ENCODE measurements at regions not wholly inside any gene's neighbourhood (a gene's known extent, or its start where the extent isn't known, plus 50 kb on each side); places are given as distances from the start of the nearest gene placed in this dataset.
"Not testable (repeated sequence)": the region's sequence is repeated elsewhere in the genome, so short reads cannot be mapped to it uniquely, and the experiment has no call there.

- TF ChIP-seq POLR2A (IDR thresholded peaks at IDR 0.05) (no peak), CTCF (IDR thresholded peaks at IDR 0.05) (no peak), POLR2AphosphoS5 (IDR thresholded peaks at IDR 0.05) (no peak), EP300 (IDR thresholded peaks at IDR 0.05) (no peak)
- H3K4me3 ChIP-seq, result no peak overlapping the region
- no peaks in the 10 kb centered on the region for H3K36me3 ChIP-seq
- H3K4me1 ChIP-seq, result no peaks in the 10 kb centered on the region
- ATAC-seq, result no peak
- no peaks in the 10 kb centered on the region for H3K9me3 ChIP-seq
- H3K27me3 ChIP-seq, result no peaks in the 10 kb centered on the region
- no peak overlapping the region for H3K27ac ChIP-seq
Observed at GRCh38 chr9:11697126-11697525, 996.1 kb upstream of the TYRP1 start.

GRCh38 chr9:11701706-11702105, 991.5 kb upstream of the TYRP1 start:
- H3K9me3 ChIP-seq, result no peaks in the 10 kb centered on the region
- H3K4me1 ChIP-seq, result no peaks in the 10 kb centered on the region
- no peaks in the 10 kb centered on the region for H3K36me3 ChIP-seq
- H3K27ac ChIP-seq, result no peak overlapping the region
- no peak for TF ChIP-seq POLR2AphosphoS5 (IDR thresholded peaks at IDR 0.05)
- TF ChIP-seq POLR2A (IDR thresholded peaks at IDR 0.05), result no peak
- TF ChIP-seq EP300 (IDR thresholded peaks at IDR 0.05), result no peak
- no peak for TF ChIP-seq CTCF (IDR thresholded peaks at IDR 0.05)
- ATAC-seq, result no peak
- WGBS, 2 donors (ENCODE audit: low coverage in 1 of 2), result 85% methylated on average over 3 of the region's 3 CpGs
- H3K4me3 ChIP-seq, result no peak overlapping the region
- H3K27me3 ChIP-seq, result no peaks in the 10 kb centered on the region

GRCh38 chr9:11702548-11702947, 990.6 kb upstream of the TYRP1 start:
- Histone ChIP-seq H3K4me1 (no peaks in the 10 kb centered on the region), H3K9me3 (no peaks in the 10 kb centered on the region), H3K4me3 (no peak overlapping the region), H3K36me3 (no peaks in the 10 kb centered on the region), H3K27me3 (no peaks in the 10 kb centered on the region), H3K27ac (no peak overlapping the region)
- WGBS, 2 donors (ENCODE audit: low coverage in 1 of 2), result 88% methylated on average over 2 of the region's 2 CpGs
- TF ChIP-seq POLR2AphosphoS5 (IDR thresholded peaks at IDR 0.05), result no peak
- no peak for TF ChIP-seq POLR2A (IDR thresholded peaks at IDR 0.05)
- TF ChIP-seq EP300 (IDR thresholded peaks at IDR 0.05), result no peak
- no peak for TF ChIP-seq CTCF (IDR thresholded peaks at IDR 0.05)
- no peak for ATAC-seq

- H3K9me3 ChIP-seq, H3K4me1 ChIP-seq, H3K4me3 ChIP-seq, H3K27me3 ChIP-seq, H3K36me3 ChIP-seq, ATAC-seq, H3K27ac ChIP-seq: not testable (repeated sequence)
- WGBS, 2 donors (ENCODE audit: low coverage in 1 of 2), result 60 to 80% methylated on average over 1 of the region's 1 CpG
Observed at GRCh38 chr9:11704198-11704597, 989.0 kb upstream of the TYRP1 start.

GRCh38 chr9:11708899-11709298, 984.3 kb upstream of the TYRP1 start:
- H3K4me3 ChIP-seq, result no peak overlapping the region
- TF ChIP-seq CTCF (IDR thresholded peaks at IDR 0.05) (no peak), POLR2AphosphoS5 (IDR thresholded peaks at IDR 0.05) (no peak), EP300 (IDR thresholded peaks at IDR 0.05) (no peak), POLR2A (IDR thresholded peaks at IDR 0.05) (no peak)
- H3K27me3 ChIP-seq, result no peaks in the 10 kb centered on the region
- H3K27ac ChIP-seq, result no peak overlapping the region
- no peaks in the 10 kb centered on the region for H3K36me3 ChIP-seq
- H3K4me1 ChIP-seq, result no peaks in the 10 kb centered on the region
- ATAC-seq, result no peak
- 91 to 95% methylated on average over 2 of the region's 2 CpGs for WGBS, 2 donors (ENCODE audit: low coverage in 1 of 2)
- H3K9me3 ChIP-seq, result no peaks in the 10 kb centered on the region

GRCh38 chr9:11709567-11709966, 983.6 kb upstream of the TYRP1 start:
- ATAC-seq, result no peak
- no peak for TF ChIP-seq CTCF (IDR thresholded peaks at IDR 0.05)
- no peak for TF ChIP-seq POLR2A (IDR thresholded peaks at IDR 0.05)
- no peak for TF ChIP-seq POLR2AphosphoS5 (IDR thresholded peaks at IDR 0.05)
- no peak for TF ChIP-seq EP300 (IDR thresholded peaks at IDR 0.05)
- WGBS, 2 donors (ENCODE audit: low coverage in 1 of 2), result 26 to 46% methylated on average over 1 of the region's 1 CpG

More at GRCh38 chr9:11709567-11709966, 983.6 kb upstream of the TYRP1 start:
- Histone ChIP-seq H3K9me3 (no peaks in the 10 kb centered on the region), H3K27me3 (no peaks in the 10 kb centered on the region), H3K4me3 (no peak overlapping the region), H3K27ac (no peak overlapping the region), H3K36me3 (no peaks in the 10 kb centered on the region), H3K4me1 (no peaks in the 10 kb centered on the region)

All from gastroesophageal sphincter (tissue), 4 donors.